ENCODE measurements at regions not wholly inside any gene's neighbourhood (a gene's known extent, or its start where the extent isn't known, plus 50 kb on each side); places are given as distances from the start of the nearest gene placed in this dataset.

DNA sequence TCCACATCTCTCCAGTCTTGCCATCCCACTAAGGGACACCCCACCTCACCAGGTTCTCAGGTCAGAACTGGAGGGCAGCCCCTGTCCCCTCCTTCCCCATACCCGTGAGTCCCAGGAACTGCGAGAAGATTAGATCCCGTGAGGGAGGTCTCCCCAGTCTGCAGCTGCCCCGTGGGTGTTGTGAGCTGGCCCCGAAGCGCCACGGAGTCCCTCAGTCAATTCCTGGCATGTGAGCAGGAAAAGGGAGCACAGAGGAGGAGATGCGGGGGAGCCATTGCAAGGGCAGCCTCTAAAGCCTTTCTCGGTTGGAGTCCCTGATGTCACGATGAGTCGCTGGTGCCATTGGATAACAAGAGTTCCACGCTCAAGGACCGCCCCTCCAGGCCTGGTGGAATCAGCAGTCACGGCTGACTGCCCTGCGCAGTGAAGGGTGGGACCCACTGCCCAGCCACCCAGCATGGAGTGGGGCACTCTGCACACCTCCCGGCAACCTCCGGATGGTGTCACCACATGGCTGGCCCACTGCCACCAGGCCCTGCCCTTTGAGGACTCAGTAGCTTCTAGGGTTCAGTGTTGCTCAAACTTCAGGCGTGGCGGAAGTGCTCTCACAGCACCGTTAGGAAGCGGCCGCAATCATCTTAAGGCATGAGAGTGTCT, 434.9 kb upstream of the MYT1L start:
- DNase-seq: no peak

DNA sequence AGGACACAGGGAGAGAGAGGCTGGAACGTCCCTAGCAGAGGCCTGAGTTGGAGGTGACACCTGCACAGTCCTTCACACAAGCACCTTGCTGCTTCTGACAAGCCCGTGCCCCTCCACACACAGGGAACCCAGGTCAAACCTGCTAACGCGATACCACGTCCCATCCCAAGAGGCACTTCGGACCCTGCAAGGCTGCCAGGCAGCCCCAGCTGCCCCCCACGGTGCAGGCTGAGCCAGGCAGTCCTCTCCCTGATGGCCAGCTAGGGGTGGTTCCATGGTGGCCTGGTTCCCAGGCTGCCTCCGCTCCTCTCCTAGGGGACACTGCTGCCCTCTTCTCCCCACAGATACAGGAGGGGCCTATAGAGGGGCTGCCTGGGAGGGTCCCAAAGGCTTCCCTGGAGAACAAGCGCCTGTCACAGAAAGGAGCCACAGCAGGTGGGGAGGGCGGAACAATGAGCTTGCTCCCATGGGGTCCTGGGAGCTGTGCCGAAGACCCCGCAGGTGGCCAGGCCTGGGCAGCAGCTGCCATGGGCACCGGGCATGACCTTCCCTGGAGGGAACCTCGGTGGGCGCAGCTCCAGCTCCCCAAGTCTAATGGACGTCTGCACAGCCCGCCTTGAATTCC, 434.2 kb upstream of the MYT1L start:
- DNase-seq: no peak

DNA sequence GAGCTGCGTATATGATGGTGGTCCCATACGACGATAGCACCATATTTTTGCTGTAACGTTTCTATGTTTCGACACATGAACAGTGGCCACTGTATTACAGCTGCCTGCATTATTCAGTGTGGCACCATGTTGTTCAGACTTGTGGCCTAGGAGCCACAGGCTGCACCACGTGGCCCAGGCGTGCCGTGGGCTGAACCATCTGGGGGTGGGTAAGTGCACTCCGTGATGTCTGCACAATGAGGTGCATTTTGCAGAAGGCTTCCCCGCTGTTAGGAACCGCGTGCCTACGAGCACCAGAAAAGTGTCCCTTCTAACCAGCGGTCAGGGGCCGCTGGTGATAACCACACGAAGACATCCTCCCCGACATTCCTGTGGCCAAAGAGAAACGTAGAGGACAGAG, 433.7 kb upstream of the MYT1L start:
- DNase-seq: no peak

DNA sequence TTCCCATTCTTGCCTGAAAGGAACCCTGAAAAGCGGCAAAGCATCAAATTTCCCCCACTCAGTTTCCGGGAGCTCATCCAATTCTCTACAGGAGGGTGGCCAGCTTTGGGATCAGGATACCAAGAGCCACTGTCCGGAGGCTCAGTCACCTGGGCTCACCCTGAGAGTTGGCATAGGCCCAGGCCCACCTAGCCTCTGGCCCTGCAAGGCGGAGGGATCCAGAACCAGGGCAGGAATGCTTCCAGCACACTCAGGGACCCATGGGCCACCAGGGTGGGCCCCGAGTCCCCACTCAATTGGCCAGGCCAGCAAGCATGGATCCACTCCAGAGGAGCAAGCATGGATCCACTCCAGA, 432.9 kb upstream of the MYT1L start:
- DNase-seq: peak; percentile 20

- no peak for DNase-seq
Measured at GRCh38 chr2:2763351-2764000, 432.4 kb upstream of the MYT1L start.

- no peak for DNase-seq
Measured at GRCh38 chr2:2762913-2763312, 431.8 kb upstream of the MYT1L start.

DNA sequence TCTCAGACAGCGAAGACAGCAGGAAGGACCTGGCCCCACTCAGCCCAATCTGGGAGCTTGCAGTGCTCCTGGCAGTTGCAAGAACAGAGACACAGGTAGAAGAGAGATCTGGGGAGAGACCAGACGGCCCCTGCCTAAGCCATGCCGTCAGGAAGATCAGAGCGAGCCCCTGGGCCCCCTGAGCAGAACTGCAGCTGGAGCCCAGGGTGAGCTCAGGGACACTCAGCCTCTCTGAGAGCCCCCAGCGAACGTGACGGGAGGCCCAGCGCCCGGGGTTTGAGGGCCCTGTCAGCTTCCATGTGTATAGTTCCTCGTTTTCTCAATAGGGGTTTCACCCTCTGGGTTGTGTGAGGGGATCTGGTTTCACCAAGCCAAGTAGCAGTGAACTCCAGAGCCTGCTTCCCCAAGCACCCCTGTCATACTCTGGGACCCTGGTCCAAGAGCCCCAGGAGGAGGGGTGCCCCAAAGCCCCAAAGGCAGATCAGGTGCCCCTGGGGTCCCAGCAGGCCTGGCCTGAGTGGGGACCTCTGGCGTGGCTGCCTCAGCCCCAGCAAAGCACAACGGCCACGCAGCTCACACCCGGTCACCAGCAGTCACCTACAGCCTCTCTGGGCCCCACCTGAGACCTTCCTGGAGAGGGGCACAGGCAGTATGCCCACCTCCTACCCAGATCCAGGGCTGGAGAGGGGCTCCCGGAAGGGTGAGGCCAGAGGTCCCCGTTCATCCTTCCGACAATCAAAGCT, 431.3 kb upstream of the MYT1L start:
- no peak for DNase-seq

- no peak for DNase-seq
Measured at GRCh38 chr2:2758793-2759367, 427.8 kb upstream of the MYT1L start.

GRCh38 chr2:2757764-2758163, 426.7 kb upstream of the MYT1L start:
- no peak for DNase-seq

DNA sequence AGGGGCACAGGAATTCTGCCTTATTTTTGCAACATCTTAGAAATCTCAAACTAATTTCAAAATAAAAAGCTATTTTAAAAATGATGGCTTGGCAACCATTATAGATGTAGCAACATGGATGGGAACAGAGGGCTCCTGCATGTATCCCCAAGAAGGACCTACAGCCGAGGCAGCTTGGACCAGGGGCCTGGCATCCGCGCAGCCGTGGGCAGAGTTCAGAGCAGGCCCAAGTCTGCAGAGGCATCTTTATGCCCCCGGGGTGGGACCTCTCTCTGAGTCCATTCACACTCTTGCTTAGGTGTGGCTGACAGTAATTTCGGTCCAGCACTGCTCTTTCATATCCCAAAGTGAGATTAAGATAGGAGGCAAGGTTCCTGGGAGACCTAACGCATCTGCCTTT, 425.8 kb upstream of the MYT1L start:
- no peak for DNase-seq

DNA sequence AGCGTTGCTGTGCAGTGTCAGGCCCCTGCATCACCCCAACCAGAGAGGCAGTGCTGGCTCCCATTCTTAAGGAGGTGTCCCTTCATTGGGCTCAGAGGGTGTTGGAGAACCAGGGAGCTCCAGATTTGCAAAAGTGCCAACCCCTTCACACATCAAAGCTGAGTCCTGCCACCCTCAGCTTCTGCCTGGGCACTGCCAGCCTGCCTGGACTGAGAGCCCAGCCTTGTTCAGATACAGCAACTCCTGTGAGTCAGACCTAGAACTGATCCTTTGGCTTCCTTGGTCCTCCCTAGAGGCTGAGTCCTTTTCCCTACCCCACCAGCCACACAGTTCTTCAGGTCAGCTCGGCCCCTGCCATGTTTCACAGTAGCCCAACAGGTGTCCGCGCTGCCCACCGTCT, 424.9 kb upstream of the MYT1L start:
- no peak for DNase-seq

DNA sequence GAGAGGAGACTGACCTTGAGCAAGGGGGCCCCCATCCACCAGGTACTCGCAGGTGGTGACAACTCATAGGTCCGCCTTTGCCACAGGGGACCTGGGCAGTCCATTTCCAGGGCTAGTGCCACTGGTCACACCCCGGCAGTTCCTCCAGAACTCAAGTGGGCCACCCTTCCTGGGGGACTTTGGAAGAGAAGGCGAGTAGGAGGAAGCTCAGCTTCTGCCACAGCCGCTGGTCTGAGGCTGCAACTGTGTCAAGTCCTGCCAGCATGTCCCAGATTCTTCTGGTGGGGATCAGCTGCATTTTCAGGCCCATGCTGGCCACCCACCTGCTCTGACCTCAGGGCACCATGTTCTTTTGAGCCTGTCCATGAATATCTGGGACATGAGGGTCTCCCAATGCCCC, 423.9 kb upstream of the MYT1L start:
- DNase-seq: no peak

DNA sequence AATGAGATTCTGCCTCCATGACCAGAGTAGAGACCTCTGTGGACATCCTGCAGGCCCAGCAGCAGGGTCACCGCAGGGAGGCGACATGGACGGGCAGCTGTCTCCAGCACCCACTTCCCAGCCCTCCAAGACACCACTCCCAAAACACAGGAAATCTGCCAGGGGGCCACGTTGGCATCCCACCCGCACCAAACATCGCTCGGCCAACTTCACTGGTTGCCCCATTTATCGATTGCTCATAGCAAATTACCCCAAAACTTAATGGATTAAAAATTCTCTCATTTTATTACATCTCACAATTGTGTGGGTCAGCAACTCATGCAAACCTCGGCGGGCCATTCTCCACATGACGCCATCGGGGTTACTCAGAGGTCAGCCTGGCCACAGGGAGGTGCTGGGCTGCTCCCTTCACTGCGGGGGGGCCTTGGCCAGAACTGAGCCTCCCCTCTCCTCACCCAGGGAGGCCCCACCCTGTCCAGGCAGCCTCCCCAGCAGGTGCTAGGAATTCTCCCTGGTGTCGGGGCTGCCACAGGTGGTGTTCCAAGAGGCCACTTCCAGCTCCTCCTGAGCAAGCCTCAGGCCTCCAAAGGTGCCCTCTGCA, 420.7 kb upstream of the MYT1L start:
- no peak for DNase-seq

DNA sequence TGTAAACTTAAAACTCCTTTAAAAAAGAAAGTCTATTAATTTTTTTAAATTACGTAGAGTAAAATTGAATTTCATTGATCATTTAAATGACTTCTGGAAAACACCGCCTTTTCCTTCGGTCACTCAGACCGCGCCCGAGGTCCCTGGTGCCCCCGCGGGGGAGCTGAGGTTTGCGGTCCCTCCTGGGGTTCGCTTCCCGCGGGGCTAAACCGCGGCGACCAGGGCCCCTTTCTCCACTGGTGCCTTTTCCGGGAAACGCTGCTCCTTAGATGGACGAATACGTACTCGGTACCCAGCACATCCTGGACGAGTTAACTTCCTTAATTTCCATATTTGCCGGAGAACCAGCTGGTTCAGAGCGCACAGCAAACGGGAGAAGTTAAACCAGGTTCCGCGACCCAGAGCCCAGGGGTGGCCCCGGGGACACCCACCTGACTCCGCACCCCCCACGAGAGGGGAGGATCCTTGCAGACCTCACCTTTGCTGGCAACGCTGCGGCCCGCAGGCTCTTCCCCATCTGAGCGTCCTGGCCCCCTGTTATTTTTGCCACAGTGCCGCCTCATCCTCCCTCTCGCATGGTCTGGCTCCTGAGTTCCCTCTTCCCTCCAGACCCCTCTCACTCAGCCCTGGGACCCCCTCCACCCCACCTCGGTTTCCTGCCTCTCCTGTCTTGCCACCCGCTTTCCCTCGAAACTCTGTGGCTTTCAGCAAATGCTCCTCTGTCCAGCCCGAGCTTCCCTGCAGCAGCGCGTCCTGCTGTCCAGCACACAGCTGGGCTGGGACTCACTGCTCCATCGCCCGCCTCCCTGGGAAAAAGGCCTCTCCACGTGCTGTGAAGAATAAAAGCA, 420.0 kb upstream of the MYT1L start:
- DNase-seq: no peak

DNA sequence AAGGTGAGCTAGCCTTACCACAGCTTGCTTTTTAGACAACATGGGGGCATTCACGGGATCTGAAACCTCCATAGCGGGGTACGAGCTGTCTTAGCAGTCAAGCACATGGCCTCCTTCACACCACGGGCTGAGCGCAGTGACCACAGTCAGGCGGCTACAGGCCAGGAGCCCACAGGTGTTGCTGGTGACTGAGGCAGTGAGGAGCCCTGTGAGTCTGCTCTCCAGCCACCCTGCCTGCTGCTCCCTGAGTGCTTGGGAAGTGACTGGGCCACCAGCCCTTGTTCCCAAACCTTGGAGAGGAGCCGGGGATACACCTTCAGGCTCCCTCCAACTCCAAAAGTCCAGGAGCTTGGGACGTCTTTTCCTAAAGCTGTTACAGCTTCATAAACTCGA, 418.1 kb upstream of the MYT1L start:
- DNase-seq: no peak

GRCh38 chr2:2748399-2749205, 417.5 kb upstream of the MYT1L start:
- DNase-seq: no peak

GRCh38 chr2:2747797-2748301, 416.8 kb upstream of the MYT1L start:
- DNase-seq: no peak

GRCh38 chr2:2746731-2747130, 415.7 kb upstream of the MYT1L start:
- no peak for DNase-seq

GRCh38 chr2:2744958-2745715, 414.1 kb upstream of the MYT1L start:
- no peak for DNase-seq
